Peyer's patch (tissue), 4 donors: ENCODE measurements at regions not wholly inside any gene's neighbourhood (a gene's known extent, or its start where the extent isn't known, plus 50 kb on each side); places are given as distances from the start of the nearest gene placed in this dataset.

Source experiments
- DNase-seq, 3 donors: peaks; one replicate each; pipeline ENCODE4 v3.0.0-alpha.2; 2017 to 2019
- H3K27ac ChIP-seq, 4 donors: fragments of 200-600 bp; sonication (generic); one replicate each; pipeline ENCODE4 v1.5.1; 2016 to 2019
- H3K27me3 ChIP-seq, 2 donors: fragments of 200-600 bp; sonication (generic); one replicate each; pipeline ENCODE4 v1.5.1; 2019
- H3K36me3 ChIP-seq, 3 donors: fragments of 200-600 bp; sonication (generic); one replicate each; pipeline ENCODE4 v1.5.1; 2016 to 2019
- H3K4me1 ChIP-seq, 4 donors: fragments of 200-600 bp; sonication (generic); one replicate each; pipeline ENCODE4 v1.5.1; 2016 to 2019
- H3K4me3 ChIP-seq, 4 donors: fragments of 200-600 bp; sonication (generic); 1 replicate in 3 of 4; 2 replicates in 1 of 4; pipeline ENCODE4 v1.5.1; 2016 to 2019; ENCODE audit warnings: mild to moderate bottlenecking in 1 of 4
- H3K9me3 ChIP-seq, 4 donors: fragments of 200-600 bp; sonication (generic); one replicate each; pipeline ENCODE4 v1.5.1; 2016 to 2019; ENCODE audit warnings: mild to moderate bottlenecking in 1 of 4
- CTCF ChIP-seq, 6 experiments: fragments of 450-650 bp in 4 of 6; fragments of 200-600 bp in 2 of 6; sonication (generic) in 1 of 6; IDR thresholded peaks; one replicate each; pipeline ENCODE4 v1.5.1; 2017 to 2019; ENCODE audit warnings: antibody characterized with exemption in 6 of 6, mild to moderate bottlenecking in 3 of 6, moderate library complexity in 1 of 6
- POLR2A ChIP-seq, 2 donors: fragments of 450-650 bp; IDR thresholded peaks; one replicate each; pipeline ENCODE4 v1.5.1; 2017; ENCODE audit warnings: antibody characterized with exemption in 2 of 2, mild to moderate bottlenecking in 2 of 2, moderate library complexity in 2 of 2

- no peak for TF ChIP-seq POLR2A (IDR thresholded peaks at IDR 0.05)
- TF ChIP-seq CTCF (IDR thresholded peaks at IDR 0.05) = no peak
- H3K9me3 ChIP-seq = no peaks in the 10 kb centered on the region
- H3K27me3 ChIP-seq = no peaks in the 10 kb centered on the region
- no peak overlapping the region for H3K27ac ChIP-seq
- no peaks in the 10 kb centered on the region for H3K4me1 ChIP-seq
- no peak overlapping the region for H3K4me3 ChIP-seq
- H3K36me3 ChIP-seq = no peaks in the 10 kb centered on the region
- DNase-seq = no peak
Measured at GRCh38 chr5:174281089-174281760, 235.7 kb downstream of the NSG2 start.

- TF ChIP-seq CTCF (IDR thresholded peaks at IDR 0.05) (no peak), POLR2A (IDR thresholded peaks at IDR 0.05) (no peak)
- DNase-seq = no peak
- Histone ChIP-seq H3K4me3 (no peak overlapping the region), H3K36me3 (no peaks in the 10 kb centered on the region), H3K27ac (no peak overlapping the region), H3K27me3 (no peaks in the 10 kb centered on the region), H3K4me1 (no peaks in the 10 kb centered on the region), H3K9me3 (no peaks in the 10 kb centered on the region)
Measured at GRCh38 chr5:174281855-174282254, 236.3 kb downstream of the NSG2 start.

GRCh38 chr5:174282391-174282790 is 236.9 kb downstream of the NSG2 start:
- H3K27me3 ChIP-seq = no peaks in the 10 kb centered on the region
- no peak for DNase-seq
- H3K9me3 ChIP-seq = no peaks in the 10 kb centered on the region
- H3K27ac ChIP-seq = no peak overlapping the region
- no peak overlapping the region for H3K4me3 ChIP-seq
- no peaks in the 10 kb centered on the region for H3K36me3 ChIP-seq
- no peaks in the 10 kb centered on the region for H3K4me1 ChIP-seq
- TF ChIP-seq POLR2A (IDR thresholded peaks at IDR 0.05) (no peak), CTCF (IDR thresholded peaks at IDR 0.05) (no peak)

- no peaks in the 10 kb centered on the region for H3K9me3 ChIP-seq
- DNase-seq = no peak
- H3K36me3 ChIP-seq = no peaks in the 10 kb centered on the region
- no peaks in the 10 kb centered on the region for H3K27me3 ChIP-seq
- H3K4me1 ChIP-seq = no peaks in the 10 kb centered on the region
- no peak overlapping the region for H3K27ac ChIP-seq
- no peak for TF ChIP-seq POLR2A (IDR thresholded peaks at IDR 0.05)
- no peak for TF ChIP-seq CTCF (IDR thresholded peaks at IDR 0.05)
- H3K4me3 ChIP-seq = no peak overlapping the region
Measured at GRCh38 chr5:174283211-174284005, 237.9 kb downstream of the NSG2 start.

- no peaks in the 10 kb centered on the region for H3K36me3 ChIP-seq
- no peaks in the 10 kb centered on the region for H3K27me3 ChIP-seq
- H3K9me3 ChIP-seq = no peaks in the 10 kb centered on the region
- H3K27ac ChIP-seq = no peak overlapping the region
- no peaks in the 10 kb centered on the region for H3K4me1 ChIP-seq
- TF ChIP-seq POLR2A (IDR thresholded peaks at IDR 0.05) (no peak), CTCF (IDR thresholded peaks at IDR 0.05) (no peak)
- no peak for DNase-seq
- H3K4me3 ChIP-seq = no peak overlapping the region
Measured at GRCh38 chr5:174284873-174285272, 239.4 kb downstream of the NSG2 start.
